HCT116 (cell line): ENCODE measurements at regions not wholly inside any gene's neighbourhood (a gene's known extent, or its start where the extent isn't known, plus 50 kb on each side); places are given as distances from the start of the nearest gene placed in this dataset.

ENCODE experiments used
- ATAC-seq: fragments of 200-7000 bp; cut with Tn5 transposase; 2 replicates; pipeline ENCODE4 v1.9.1; 2020; ENCODE audit warnings: mild to moderate bottlenecking, moderate library complexity
- BruUV-seq: library from RNA; stranded (reverse); fragments of 400-500 nt; replicated peaks from 2 replicates; lab custom pipeline; 2021; lab: Mats Ljungman, UMichigan
- CTCF ChIA-PET: fragments of 300-600 bp; sonication (Branson Sonifier 250); formaldehyde crosslinking; loops from one replicate; lab custom pipeline; 2021; ENCODE audit warnings: antibody characterized with exemption; lab: Charles Lee
- POLR2A ChIA-PET: fragments of 300-600, 350-600 bp; sonication (Branson Sonifier 250); formaldehyde crosslinking; loops from one replicate; lab custom pipeline; 2021; ENCODE audit warnings: antibody characterized with exemption; lab: Charles Lee
- RAD21 ChIA-PET, 2 experiments: fragments of 300-600 bp; sonication (Branson Sonifier 250); formaldehyde crosslinking; loops; one replicate each; lab custom pipeline; 2023; ENCODE audit warnings: low total read pairs in 2 of 2; ENCODE audit not compliant: uncharacterized antibody in 2 of 2, unreplicated experiment in 2 of 2, low non-redundant PET in 1 of 2; lab: Charles Lee
- DNase-seq: peaks from one replicate; pipeline ENCODE4 v3.0.0-alpha.2; 2010; ENCODE audit warnings: low read depth, low spot score
- H2AFZ ChIP-seq: fragments of 200-600 bp; shearing (Covaris generic), sonication (generic); 2 replicates; pipeline ENCODE4 v1.6.1; 2017; ENCODE audit warnings: low read depth, mixed run types, mixed read lengths, antibody characterized with exemption, low read length; ENCODE audit not compliant: poor library complexity, severe bottlenecking
- H3K27ac ChIP-seq: 2 replicates; pipeline ENCODE4 v1.5.1; 2012; ENCODE audit warnings: low read depth, low read length
- H3K27me3 ChIP-seq: fragments of 200-600 bp; sonication (generic); 2 replicates; pipeline ENCODE4 v1.6.1; 2016; ENCODE audit warnings: mixed run types, low read length, mixed read lengths; ENCODE audit not compliant: insufficient read depth
- H3K36me3 ChIP-seq, 2 experiments: fragments of 200-500 bp in 1 of 2; fragments of 200-600 bp in 1 of 2; sonication (Bioruptor generic) in 1 of 2; sonication (generic) in 1 of 2; 2 replicates each; pipeline versions ENCODE4 v1.5.1 to v1.6.1; 2014 to 2016; ENCODE audit warnings: low read length in 2 of 2, inconsistent platforms in 1 of 2, mixed read lengths in 1 of 2, mixed run types in 1 of 2; ENCODE audit not compliant: insufficient read depth in 2 of 2, control insufficient read depth in 1 of 2
- H3K4me1 ChIP-seq, 2 experiments: fragments of 200-600 bp in 1 of 2; sonication (generic) in 1 of 2; 2 replicates each; pipeline versions ENCODE4 v1.5.1 to v1.6.1; 2012 to 2017; ENCODE audit warnings: low read length in 2 of 2, inconsistent platforms in 1 of 2, mild to moderate bottlenecking in 1 of 2, mixed read lengths in 1 of 2, mixed run types in 1 of 2, moderate library complexity in 1 of 2; ENCODE audit not compliant: insufficient read depth in 2 of 2, control insufficient read depth in 1 of 2
- H3K4me2 ChIP-seq: fragments of 200-600 bp; sonication (generic); 2 replicates; pipeline ENCODE4 v1.6.1; 2017; ENCODE audit warnings: mixed run types, low read length, mixed read lengths
- H3K4me3 ChIP-seq, 2 experiments: fragments of 200-600 bp in 1 of 2; sonication (generic) in 1 of 2; replicated peaks in 1 of 2; 2 replicates each; pipeline ENCODE4 v1.5.1; 2011 to 2016; ENCODE audit warnings: low read length in 2 of 2, control low read depth in 1 of 2, low read depth in 1 of 2, mild to moderate bottlenecking in 1 of 2, mixed read lengths in 1 of 2, mixed run types in 1 of 2
- H3K79me2 ChIP-seq: fragments of 200-600 bp; sonication (generic); 2 replicates; pipeline ENCODE4 v1.6.1; 2017; ENCODE audit warnings: mild to moderate bottlenecking, mixed run types, low read length, moderate library complexity, mixed read lengths; ENCODE audit not compliant: insufficient read depth
- H3K9ac ChIP-seq: fragments of 200-600 bp; sonication (generic); 2 replicates; pipeline ENCODE4 v1.6.1; 2016; ENCODE audit warnings: low read length, mixed read lengths
- H3K9me2 ChIP-seq: fragments of 200-600 bp; sonication (generic), shearing (Covaris generic); 2 replicates; pipeline ENCODE4 v1.6.1; 2017; ENCODE audit warnings: mixed run types, mild to moderate bottlenecking, moderate library complexity; ENCODE audit not compliant: insufficient read depth
- H3K9me3 ChIP-seq, 2 experiments: fragments of 200-500 bp in 1 of 2; fragments of 200-600 bp in 1 of 2; sonication (Bioruptor generic) in 1 of 2; sonication (generic) in 1 of 2; 2 replicates each; pipeline ENCODE4 v1.6.1; 2014 to 2017; ENCODE audit warnings: low read length in 2 of 2, mixed read lengths in 2 of 2, inconsistent platforms in 1 of 2, low read depth in 1 of 2, mild to moderate bottlenecking in 1 of 2, mixed run types in 1 of 2, moderate library complexity in 1 of 2; ENCODE audit not compliant: control insufficient read depth in 1 of 2, insufficient read depth in 1 of 2
- H4K20me1 ChIP-seq: fragments of 200-600 bp; sonication (generic), shearing (Covaris generic); 2 replicates; pipeline ENCODE4 v1.6.1; 2017; ENCODE audit warnings: mixed run types, mild to moderate bottlenecking, moderate library complexity; ENCODE audit not compliant: insufficient read depth
- EGR1 ChIP-seq: IDR thresholded peaks from 2 replicates; pipeline ENCODE4 v1.6.1; 2012; ENCODE audit warnings: low read depth
- ELF1 ChIP-seq: IDR thresholded peaks from 2 replicates; pipeline ENCODE4 v1.6.1; 2012; ENCODE audit warnings: low read depth, borderline replicate concordance
- EZH2 ChIP-seq: fragments of 200-600 bp; sonication (generic); IDR thresholded peaks from 2 replicates; pipeline ENCODE4 v1.6.1; 2017; ENCODE audit warnings: antibody characterized with exemption, mixed run types
- JUND ChIP-seq: IDR thresholded peaks from 2 replicates; pipeline ENCODE4 v1.6.1; 2012
- MAX ChIP-seq: IDR thresholded peaks from 2 replicates; pipeline ENCODE4 v1.6.1; 2012
- RAD21 ChIP-seq: IDR thresholded peaks from 2 replicates; pipeline ENCODE4 v1.6.1; 2012; ENCODE audit warnings: low read depth, mild to moderate bottlenecking
- SIN3A ChIP-seq: IDR thresholded peaks from 2 replicates; pipeline ENCODE4 v1.6.1; 2012; ENCODE audit warnings: low read depth
- SP1 ChIP-seq: IDR thresholded peaks from 2 replicates; pipeline ENCODE4 v1.6.1; 2012; ENCODE audit warnings: low read depth
- SRF ChIP-seq: IDR thresholded peaks from 2 replicates; pipeline ENCODE4 v1.6.1; 2012; ENCODE audit warnings: low read depth
- YY1 ChIP-seq: IDR thresholded peaks from 2 replicates; pipeline ENCODE4 v1.6.1; 2011; ENCODE audit warnings: low read length, low read depth, moderate library complexity, mild to moderate bottlenecking; ENCODE audit not compliant: insufficient replicate concordance; ENCODE audit errors: extremely low read depth
- ZNF274 ChIP-seq: fragments of 200-500 bp; sonication (Bioruptor generic); IDR thresholded peaks from 2 replicates; pipeline ENCODE4 v1.6.1; 2014; ENCODE audit warnings: mild to moderate bottlenecking, low read depth, low read length, inconsistent platforms
- intact Hi-C: fragments of 100-400 bp; cut with micrococcal nuclease; formaldehyde crosslinking; loops from 2 replicates; pipeline ENCODE4 v1.10.0; 2022
- TF ChIP-seq, protein P1 (sequence below), 3 experiments: fragments of 200-600 bp in 1 of 3; sonication (generic) in 1 of 3; IDR thresholded peaks in 2 of 3; conservative IDR thresholded peaks in 1 of 3; 2 replicates each; pipeline ENCODE4 v1.5.1; 2012 to 2017; ENCODE audit warnings: low read depth in 2 of 3, low read length in 2 of 3, antibody characterized with exemption in 1 of 3, borderline replicate concordance in 1 of 3, control low read depth in 1 of 3, mild to moderate bottlenecking in 1 of 3, mixed read lengths in 1 of 3, mixed run types in 1 of 3, moderate library complexity in 1 of 3; ENCODE audit not compliant: insufficient read depth in 1 of 3

DNA sequence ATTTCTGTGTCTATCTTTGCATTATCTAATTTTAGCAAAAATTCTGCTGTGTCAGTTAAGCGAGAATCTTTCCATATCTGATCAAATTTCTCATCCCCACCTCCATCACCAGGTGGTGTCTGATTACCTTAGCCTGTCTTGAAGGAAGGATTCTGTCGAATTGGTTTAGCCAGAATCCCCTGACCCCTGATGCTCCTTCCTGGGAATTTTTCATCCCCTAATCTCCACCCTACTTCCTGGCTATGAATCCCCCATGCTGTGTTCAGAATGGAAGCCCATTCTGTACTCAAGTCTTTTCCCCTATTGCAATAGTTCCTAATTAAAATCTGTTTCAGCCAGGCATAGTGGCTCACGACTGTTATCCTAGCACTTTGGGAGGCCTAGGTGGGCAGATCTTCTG is 216.1 kb downstream of the SKIDA1 start:
- H3K4me1 ChIP-seq = peaks cover 17 to 27% of the 10 kb centered on the region in 2 experiments
- TF ChIP-seq, protein P1, sequence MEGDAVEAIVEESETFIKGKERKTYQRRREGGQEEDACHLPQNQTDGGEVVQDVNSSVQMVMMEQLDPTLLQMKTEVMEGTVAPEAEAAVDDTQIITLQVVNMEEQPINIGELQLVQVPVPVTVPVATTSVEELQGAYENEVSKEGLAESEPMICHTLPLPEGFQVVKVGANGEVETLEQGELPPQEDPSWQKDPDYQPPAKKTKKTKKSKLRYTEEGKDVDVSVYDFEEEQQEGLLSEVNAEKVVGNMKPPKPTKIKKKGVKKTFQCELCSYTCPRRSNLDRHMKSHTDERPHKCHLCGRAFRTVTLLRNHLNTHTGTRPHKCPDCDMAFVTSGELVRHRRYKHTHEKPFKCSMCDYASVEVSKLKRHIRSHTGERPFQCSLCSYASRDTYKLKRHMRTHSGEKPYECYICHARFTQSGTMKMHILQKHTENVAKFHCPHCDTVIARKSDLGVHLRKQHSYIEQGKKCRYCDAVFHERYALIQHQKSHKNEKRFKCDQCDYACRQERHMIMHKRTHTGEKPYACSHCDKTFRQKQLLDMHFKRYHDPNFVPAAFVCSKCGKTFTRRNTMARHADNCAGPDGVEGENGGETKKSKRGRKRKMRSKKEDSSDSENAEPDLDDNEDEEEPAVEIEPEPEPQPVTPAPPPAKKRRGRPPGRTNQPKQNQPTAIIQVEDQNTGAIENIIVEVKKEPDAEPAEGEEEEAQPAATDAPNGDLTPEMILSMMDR (IDR thresholded peaks at IDR 0.05 in 2 of 3, conservative IDR thresholded peaks at IDR 0.05 in 1 of 3; ENCODE audit: borderline replicate concordance in 1 of 3, insufficient read depth in 1 of 3, low read depth in 2 of 3, low read length in 2 of 3) = no peak
- TF ChIP-seq EGR1 (no peak), SIN3A (no peak), EZH2 (no peak), YY1 (no peak), SP1 (no peak), SRF (no peak), ELF1 (no peak), RAD21 (peak; percentile 25; the same call in 1 of the 2 replicates)
- no TSS peak for BruUV-seq
- RAD21 ChIA-PET = no interaction called here
- no peaks in the 10 kb centered on the region for H4K20me1 ChIP-seq
- H3K9me3 ChIP-seq = no peaks in the 10 kb centered on the region
- ATAC-seq (no peak), DNase-seq (no peak)
- no peaks in the 10 kb centered on the region for H3K27me3 ChIP-seq
- POLR2A ChIA-PET = no interaction called here
- H3K27ac ChIP-seq = no peak overlapping the region
- CTCF ChIA-PET = no interaction called here
- no peak overlapping the region for H3K9ac ChIP-seq
- no peak overlapping the region for H3K4me3 ChIP-seq
- no peaks in the 10 kb centered on the region for H3K36me3 ChIP-seq
- H3K4me2 ChIP-seq = no peak overlapping the region
- H3K79me2 ChIP-seq = no peaks in the 10 kb centered on the region
- intact Hi-C loops = no loop called here
- no peaks in the 10 kb centered on the region for H3K9me2 ChIP-seq
- peak overlapping the region; percentile 24 for H2AFZ ChIP-seq

DNA sequence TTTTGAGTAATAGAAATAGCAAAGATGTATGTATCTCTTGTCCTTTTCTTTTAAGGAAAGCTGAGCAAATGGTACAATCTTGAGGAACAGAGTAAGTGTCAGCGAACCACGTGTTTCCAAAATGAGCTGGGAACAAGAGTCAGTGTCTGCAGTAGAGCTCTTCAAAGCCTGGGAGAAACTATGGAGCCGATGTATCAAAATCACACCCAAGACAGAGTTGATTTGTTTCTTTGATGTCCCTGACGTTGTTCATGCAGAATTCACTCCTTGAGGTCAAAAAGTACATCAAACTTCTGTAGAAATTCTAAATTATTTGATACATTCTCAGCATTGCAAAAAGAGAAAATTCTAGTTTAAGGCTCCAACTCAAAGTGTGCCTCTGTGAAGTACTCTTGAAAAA is 216.5 kb downstream of the SKIDA1 start:
- no peaks in the 10 kb centered on the region for H3K36me3 ChIP-seq
- TF ChIP-seq SIN3A = no peak
- TF ChIP-seq ZNF274 = no peak
- no peak for TF ChIP-seq ELF1
- no peak for TF ChIP-seq SRF
- TF ChIP-seq JUND = no peak
- TF ChIP-seq MAX = no peak
- no peak for TF ChIP-seq RAD21
- DNase-seq (no peak), ATAC-seq (no peak)
- H3K9me2 ChIP-seq = no peaks in the 10 kb centered on the region
- no peak overlapping the region for H3K27ac ChIP-seq
- H2AFZ ChIP-seq = peak overlapping the region; percentile 24
- no peak overlapping the region for H3K4me3 ChIP-seq
- no TSS peak for BruUV-seq
- H3K9me3 ChIP-seq = no peaks in the 10 kb centered on the region
- no peak overlapping the region for H3K9ac ChIP-seq
- peaks cover 15 to 27% of the 10 kb centered on the region in 2 experiments for H3K4me1 ChIP-seq
- no peaks in the 10 kb centered on the region for H4K20me1 ChIP-seq
- ChIA-PET RAD21 (no interaction called here), CTCF (no interaction called here), POLR2A (no interaction called here)
- no peak overlapping the region for H3K4me2 ChIP-seq
- intact Hi-C loops = no loop called here
- no peaks in the 10 kb centered on the region for H3K27me3 ChIP-seq
- no peaks in the 10 kb centered on the region for H3K79me2 ChIP-seq
